PC-9 (cell line): ENCODE measurements at regions not wholly inside any gene's neighbourhood (a gene's known extent, or its start where the extent isn't known, plus 50 kb on each side); places are given as distances from the start of the nearest gene placed in this dataset.

Experiments
- CTCF ChIP-seq: fragments of 200-600 bp; sonication (generic); conservative IDR thresholded peaks from 2 replicates; pipeline ENCODE4 v1.6.1; 2017; ENCODE audit warnings: mixed run types, antibody characterized with exemption, mild to moderate bottlenecking, moderate library complexity
- EZH2 ChIP-seq: fragments of 200-600 bp; sonication (generic); IDR thresholded peaks from 2 replicates; pipeline ENCODE4 v1.8.0; 2017; ENCODE audit warnings: antibody characterized with exemption, low read depth

- no peak for TF ChIP-seq CTCF
- TF ChIP-seq EZH2, result no peak
These were observed 132.1 kb downstream of the DICER1 start for GRCh38 chr14:95025218-95025617.
